ENCODE measurements at regions not wholly inside any gene's neighbourhood (a gene's known extent, or its start where the extent isn't known, plus 50 kb on each side); places are given as distances from the start of the nearest gene placed in this dataset.
"Not testable (repeated sequence)": the region's sequence is repeated elsewhere in the genome, so short reads cannot be mapped to it uniquely, and the experiment has no call there.

DNA sequence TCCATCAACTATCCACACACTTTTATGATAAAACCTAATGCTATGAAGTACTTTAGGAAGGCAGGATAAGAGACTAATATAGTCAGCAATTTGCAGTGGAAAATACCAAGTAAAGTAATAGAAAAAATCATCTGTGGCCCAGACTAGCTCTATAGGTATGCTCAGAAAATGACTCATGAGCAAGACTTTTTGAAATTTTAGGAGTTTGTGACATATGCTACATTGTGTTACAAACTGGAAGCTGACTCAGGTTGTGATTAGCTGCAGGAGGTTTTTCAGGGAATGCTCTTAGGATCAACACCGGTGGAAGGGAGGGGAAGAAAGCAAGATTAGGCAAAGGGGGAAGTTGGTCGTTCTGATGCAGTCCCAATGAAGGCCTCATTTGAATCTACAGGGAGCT lies 56.1 kb downstream of the FEZF1 start:
- no peak for DNase-seq

DNA sequence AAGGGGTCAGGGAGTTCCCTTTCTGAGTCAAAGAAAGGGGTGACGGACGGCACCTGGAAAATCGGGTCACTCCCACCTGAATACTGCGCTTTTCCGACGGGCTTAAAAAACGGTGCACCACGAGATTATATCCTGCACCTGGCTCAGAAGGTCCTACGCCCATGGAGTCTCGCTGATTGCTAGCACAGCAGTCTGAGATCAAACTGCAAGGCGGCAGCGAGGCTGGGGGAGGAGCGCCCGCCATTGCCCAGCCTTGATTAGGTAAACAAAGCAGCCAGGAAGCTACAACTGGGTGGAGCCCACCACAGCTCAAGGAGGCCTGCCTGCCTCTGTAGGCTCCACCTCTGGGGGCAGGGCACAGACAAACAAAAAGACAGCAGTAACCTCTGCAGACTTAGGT lies 65.8 kb downstream of the FEZF1 start:
- not testable (repeated sequence) for DNase-seq

DNA sequence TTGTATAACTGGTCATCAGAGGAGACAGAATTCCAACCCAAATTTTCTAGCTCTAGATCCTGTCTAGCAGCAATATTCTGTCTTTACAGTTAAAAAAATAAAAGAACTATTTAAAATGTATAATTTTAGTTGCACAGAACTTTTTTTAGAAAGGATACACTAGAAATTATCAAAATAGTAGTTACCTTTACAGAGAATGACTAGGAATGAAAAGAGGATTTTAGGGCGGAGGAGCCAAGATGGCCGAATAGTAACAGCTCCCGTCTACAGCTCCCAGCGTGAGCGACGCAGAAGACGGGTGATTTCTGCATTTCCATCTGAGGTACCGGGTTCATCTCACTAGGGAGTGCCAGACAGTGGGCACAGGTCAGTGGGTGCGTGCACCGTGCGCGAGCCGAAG lies 66.3 kb downstream of the FEZF1 start:
- DNase-seq, result not testable (repeated sequence)

DNA sequence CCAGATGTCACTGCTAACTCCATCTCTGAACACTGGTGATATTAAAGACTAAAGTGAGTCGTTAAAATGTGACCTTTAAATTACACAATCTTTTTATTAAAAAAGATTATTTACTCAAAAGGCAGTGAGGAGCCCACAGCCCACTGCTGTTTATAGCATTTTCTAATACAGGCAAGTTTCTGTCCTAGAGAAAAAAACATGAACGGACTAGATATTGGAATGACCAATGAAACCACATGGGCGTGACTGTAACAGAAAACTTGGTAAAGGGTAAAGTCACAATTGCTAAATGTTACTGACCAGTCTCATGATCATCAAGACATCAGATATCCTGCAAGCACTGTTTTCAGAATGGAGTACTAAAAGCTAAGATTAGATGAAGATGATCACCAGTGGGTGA lies 78.7 kb downstream of the FEZF1 start:
- DNase-seq, result no peak

DNA sequence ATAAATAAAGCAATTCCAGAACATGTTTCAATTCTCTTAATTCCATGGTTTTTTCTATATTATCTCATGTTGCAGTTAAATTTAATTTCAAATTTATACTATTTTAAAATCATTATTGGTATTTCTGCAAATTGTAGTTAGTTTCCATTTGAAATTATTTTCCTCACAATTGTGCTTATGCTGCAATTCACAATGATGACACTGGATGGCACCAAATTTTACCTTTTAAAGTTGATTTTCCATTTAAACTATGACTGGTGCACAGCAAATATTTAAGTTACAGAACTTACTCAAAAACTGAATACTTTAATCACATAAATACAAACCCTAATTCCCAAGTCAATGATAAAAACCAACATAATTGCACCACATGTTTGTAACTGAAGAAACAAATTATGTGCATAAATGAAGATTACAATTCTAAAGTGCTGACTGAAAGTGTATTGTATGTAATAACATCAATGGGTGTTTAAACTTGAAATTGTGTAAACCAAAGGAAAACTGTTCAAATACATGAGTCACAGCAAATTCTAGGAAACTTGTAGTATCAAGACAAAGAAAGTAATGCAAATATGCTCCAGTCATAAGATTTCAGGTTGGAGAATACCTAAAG lies 75.3 kb upstream of the AASS start:
- no peak for DNase-seq

DNA sequence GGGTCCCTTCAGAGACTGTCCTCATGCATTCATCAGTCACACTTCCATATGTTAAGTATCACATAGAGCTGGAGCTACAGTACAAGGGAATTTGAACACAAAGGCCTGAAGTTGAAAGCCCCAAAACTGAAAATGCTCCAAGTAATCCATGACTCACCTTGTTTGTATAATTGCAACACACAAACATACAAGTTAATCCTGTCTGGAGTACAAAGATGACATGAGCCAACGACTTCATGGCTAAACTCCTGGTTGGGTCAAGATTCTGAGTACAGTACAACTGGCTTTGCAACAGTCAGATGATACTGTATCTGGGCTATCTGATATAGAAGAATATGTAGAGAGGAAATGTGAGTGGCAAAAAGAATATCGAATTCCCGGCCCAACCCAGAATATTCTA lies 73.1 kb upstream of the AASS start:
- DNase-seq, result no peak

GRCh38 chr7:122212754-122213153 lies 68.7 kb upstream of the AASS start:
- DNase-seq, result peak in 1 of 5 experiments; percentile 17

DNA sequence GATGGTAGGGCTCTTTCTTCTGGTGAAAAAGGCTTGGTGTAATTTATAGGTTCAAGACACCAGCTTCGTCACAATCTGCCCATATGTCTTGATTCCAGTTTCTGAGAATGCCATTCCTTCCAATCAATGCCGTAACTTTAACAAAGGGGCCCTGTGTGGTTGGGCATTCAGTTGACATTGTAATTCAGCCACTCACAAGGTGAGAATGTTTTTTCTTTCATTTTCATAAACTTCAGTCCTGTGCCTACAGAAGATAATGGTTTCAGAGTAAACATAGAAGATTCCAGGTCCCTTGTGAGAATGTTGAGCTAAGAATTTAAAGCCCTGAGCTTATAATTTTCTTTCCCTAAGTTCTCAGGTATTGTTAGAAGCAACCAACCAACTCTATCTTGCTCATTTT lies 67.3 kb upstream of the AASS start:
- DNase-seq, result no peak

- no peak for DNase-seq
Observed at GRCh38 chr7:122206985-122207384, 62.9 kb upstream of the AASS start.

DNA sequence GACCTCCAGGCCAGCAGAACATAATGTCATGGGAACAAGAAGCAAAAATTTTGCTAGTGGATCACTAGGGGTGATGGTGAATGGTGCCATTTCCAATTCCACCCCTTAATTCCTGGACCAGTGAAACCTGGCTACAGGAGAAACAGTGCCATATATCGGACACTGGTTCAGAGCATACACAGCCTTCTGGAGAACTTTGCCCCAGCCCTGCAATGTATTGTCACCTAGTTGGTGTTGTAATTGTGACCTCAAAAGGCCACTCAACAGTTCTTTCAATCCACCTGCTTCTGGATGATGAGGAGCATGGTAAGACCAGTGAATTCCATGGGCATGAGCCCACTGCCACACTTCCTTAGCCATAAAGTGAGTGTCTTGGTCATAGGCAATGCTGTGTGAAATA lies 59.8 kb upstream of the AASS start:
- DNase-seq, result no peak

DNA sequence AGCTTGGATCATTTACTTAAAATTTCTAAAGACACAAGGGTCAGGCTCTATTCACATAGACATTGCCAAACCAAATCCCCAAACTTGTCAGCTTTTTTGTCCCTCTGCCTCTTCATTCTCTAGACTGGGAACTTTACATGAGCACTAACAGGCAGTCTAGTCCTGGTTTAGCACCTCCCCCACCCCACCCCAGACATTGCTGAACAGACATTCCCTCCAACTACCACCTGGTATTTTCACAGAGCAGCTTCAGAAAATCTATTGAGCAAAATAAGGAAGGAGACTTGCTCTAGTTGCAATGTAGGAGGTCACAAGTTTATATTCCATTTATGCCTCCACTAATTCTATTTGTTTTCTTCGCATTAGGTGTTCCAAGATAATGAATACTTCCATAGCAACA lies 56.8 kb upstream of the AASS start:
- no peak for DNase-seq

DNA sequence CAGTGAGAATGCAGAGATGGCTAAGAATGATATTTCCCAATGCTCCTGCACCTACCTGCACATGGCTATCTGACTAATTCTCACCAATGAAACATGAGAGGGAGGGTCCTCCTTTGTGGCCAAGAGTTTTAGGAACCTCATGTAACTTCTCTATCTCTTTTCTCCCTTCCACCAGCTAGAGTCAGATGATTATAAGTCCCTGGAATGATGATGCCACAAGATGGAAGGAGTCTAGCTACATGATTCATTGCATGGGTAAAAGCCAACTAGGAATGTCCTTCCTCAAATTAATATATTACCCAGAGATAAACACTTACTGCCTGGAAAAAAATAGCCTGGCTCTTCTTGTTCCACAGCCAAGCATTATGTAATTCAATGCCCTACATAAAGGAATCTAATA lies 55.1 kb upstream of the AASS start:
- DNase-seq, result no peak

DNA sequence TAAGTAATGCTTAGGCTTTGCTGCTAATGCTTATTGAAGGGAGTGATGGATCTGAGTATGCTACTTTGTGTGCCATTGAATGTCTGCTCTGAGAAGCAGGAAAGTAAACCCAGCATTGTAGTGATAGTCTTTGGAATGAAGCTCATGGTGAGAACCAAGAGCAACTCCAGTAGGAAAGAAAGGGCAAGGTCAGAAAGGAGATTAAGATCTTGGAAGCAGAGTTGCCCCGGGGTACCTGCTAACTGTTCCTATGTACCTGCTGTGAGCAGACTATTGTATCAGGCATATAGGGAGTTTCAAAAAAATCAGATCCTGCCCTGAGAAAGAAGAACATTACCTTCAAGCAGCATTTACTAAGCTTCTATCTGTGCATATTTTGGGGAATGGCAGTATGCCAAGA lies 54.5 kb upstream of the AASS start:
- DNase-seq, result no peak
